ENCODE measurements at regions not wholly inside any gene's neighbourhood (a gene's known extent, or its start where the extent isn't known, plus 50 kb on each side); places are given as distances from the start of the nearest gene placed in this dataset.

DNA sequence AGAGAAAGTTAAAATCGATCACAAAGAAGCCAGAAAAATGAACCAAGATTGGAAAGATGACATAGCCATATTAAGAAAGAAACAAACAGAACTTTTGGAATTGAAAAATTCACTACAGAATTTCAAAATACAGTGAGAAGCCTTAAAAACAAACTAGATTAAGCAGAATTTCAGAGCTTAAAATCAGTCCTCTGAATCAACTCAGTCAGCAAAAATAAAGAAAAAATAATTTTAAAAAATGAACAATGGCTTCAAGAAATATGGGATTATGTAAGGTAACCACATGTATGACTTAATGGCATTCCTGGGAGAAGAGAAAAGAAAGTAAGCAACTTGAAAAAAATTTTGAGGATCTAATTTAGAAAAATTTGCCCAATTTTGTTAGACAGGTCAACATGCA is 696.2 kb downstream of the TSN start:
- H3K27ac ChIP-seq, result no peak overlapping the region
- no peak overlapping the region for H3K4me3 ChIP-seq
- H3K4me1 ChIP-seq, result no peaks in the 10 kb centered on the region
- H3K9me3 ChIP-seq, result peaks cover 0 to 9% (median 0%) of the 10 kb centered on the region in 3 donors
- TF ChIP-seq POLR2A (IDR thresholded peaks at IDR 0.05), result no peak
- 62 to 73% methylated on average over 1 of the region's 1 CpG for WGBS, 2 donors
- no peaks in the 10 kb centered on the region for H3K27me3 ChIP-seq
- intact Hi-C loops (cut with DNase I), result no loop called here
- no peak for DNase-seq
- no peaks in the 10 kb centered on the region for H3K36me3 ChIP-seq

DNA sequence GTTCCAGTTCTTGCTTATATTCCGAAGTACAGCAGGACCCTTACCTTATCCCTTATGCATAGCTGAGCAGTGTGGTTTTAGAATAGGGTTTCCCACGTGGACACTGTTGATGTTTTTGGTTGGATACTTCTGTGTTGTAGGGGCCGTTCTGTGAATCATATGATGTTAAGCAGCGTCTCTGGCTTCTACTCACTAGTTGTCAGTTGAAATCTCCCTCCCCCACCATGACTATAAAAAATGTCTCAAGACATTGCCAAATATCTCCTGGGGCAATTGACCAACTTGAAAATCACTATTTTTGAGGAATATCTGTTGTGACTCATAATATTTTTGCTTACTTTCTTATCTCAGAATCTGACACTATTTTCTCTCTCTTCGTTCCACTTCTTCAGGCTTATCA is 713.7 kb downstream of the TSN start:
- 61 to 64% methylated on average over 5 of the region's 5 CpGs for WGBS, 2 donors
- Histone ChIP-seq H3K4me1 (no peaks in the 10 kb centered on the region), H3K36me3 (no peaks in the 10 kb centered on the region), H3K4me3 (no peak overlapping the region), H3K9me3 (no peaks in the 10 kb centered on the region), H3K27ac (no peak overlapping the region), H3K27me3 (no peaks in the 10 kb centered on the region)
- DNase-seq, result no peak
- intact Hi-C loops (cut with DNase I), result no loop called here
- TF ChIP-seq POLR2A (IDR thresholded peaks at IDR 0.05) (no peak), CTCF (IDR thresholded peaks at IDR 0.05) (no peak)

- Histone ChIP-seq H3K4me1 (no peaks in the 10 kb centered on the region), H3K4me3 (no peak overlapping the region), H3K9me3 (no peaks in the 10 kb centered on the region), H3K27me3 (no peaks in the 10 kb centered on the region), H3K36me3 (no peaks in the 10 kb centered on the region), H3K27ac (no peak overlapping the region)
- intact Hi-C loops (cut with DNase I), result no loop called here
- TF ChIP-seq CTCF (IDR thresholded peaks at IDR 0.05) (no peak), POLR2A (IDR thresholded peaks at IDR 0.05) (no peak)
- no peak for DNase-seq
These were observed 716.3 kb downstream of the TSN start for GRCh38 chr2:122471753-122472152.

DNA sequence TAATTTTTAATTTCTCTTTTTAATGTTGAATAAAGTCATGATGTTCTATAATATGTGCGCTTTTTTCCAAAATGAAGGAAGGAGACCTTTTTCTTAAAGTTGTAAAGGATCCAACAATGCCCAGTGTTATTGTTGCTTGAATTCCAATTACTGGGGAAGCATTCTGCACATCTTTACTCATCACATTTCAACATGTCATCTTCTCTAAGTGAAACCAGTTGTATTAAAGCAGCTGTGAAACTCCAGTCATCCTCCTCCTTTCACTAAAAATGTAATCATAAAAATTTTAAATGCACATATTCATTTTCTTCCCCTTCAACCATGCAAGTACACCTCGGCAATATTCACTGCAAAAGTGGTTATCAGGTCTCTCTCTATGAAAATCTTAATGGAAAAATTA is 722.7 kb downstream of the TSN start:
- H3K4me3 ChIP-seq, result no peak overlapping the region
- H3K27ac ChIP-seq, result no peak overlapping the region
- no peaks in the 10 kb centered on the region for H3K36me3 ChIP-seq
- TF ChIP-seq POLR2A (IDR thresholded peaks at IDR 0.05) (no peak), CTCF (IDR thresholded peaks at IDR 0.05) (no peak)
- no peaks in the 10 kb centered on the region for H3K4me1 ChIP-seq
- WGBS, 2 donors, result 74 to 79% methylated on average over 2 of the region's 2 CpGs
- intact Hi-C loops (cut with DNase I), result no loop called here
- H3K27me3 ChIP-seq, result no peaks in the 10 kb centered on the region
- no peak for DNase-seq
- H3K9me3 ChIP-seq, result no peaks in the 10 kb centered on the region

DNA sequence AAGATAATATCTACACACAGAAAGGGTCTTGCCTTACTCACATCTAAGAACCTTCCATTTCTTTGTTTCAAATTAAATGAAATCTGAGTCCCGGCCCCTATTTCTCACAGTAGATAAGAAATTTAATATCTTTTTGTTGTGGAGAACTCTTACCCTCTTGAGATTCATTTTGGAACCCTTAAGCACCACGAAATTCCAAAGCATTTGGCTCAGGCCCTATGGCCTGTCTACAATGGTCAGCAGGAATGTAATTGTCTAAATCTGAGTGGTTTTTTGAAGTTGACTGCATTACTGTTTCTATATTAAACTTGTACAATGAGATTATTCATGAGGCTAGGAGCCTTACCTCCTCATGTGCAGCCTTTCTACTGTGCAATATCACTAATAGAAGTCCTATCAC is 723.3 kb downstream of the TSN start:
- Histone ChIP-seq H3K4me3 (no peak overlapping the region), H3K4me1 (no peaks in the 10 kb centered on the region), H3K27me3 (no peaks in the 10 kb centered on the region), H3K9me3 (no peaks in the 10 kb centered on the region), H3K27ac (no peak overlapping the region), H3K36me3 (no peaks in the 10 kb centered on the region)
- TF ChIP-seq CTCF (IDR thresholded peaks at IDR 0.05) (no peak), POLR2A (IDR thresholded peaks at IDR 0.05) (no peak)
- intact Hi-C loops (cut with DNase I), result no loop called here
- 30 to 40% methylated on average over 2 of the region's 2 CpGs for WGBS, 2 donors
- no peak for DNase-seq

- intact Hi-C loops (cut with DNase I), result no loop called here
- 67 to 68% methylated on average over 6 of the region's 6 CpGs for WGBS, 2 donors
These were observed 725.2 kb downstream of the TSN start for GRCh38 chr2:122480501-122481243.

More at GRCh38 chr2:122480501-122481243, 725.2 kb downstream of the TSN start:
- no peak for DNase-seq
- TF ChIP-seq CTCF (IDR thresholded peaks at IDR 0.05), result no peak
- no peak for TF ChIP-seq POLR2A (IDR thresholded peaks at IDR 0.05)
- Histone ChIP-seq H3K36me3 (no peaks in the 10 kb centered on the region), H3K27me3 (no peaks in the 10 kb centered on the region), H3K4me3 (no peak overlapping the region), H3K9me3 (no peaks in the 10 kb centered on the region), H3K4me1 (no peaks in the 10 kb centered on the region), H3K27ac (no peak overlapping the region)

Data from esophagus squamous epithelium (tissue), 5 donors.